NCI-H2196 (cell line): ENCODE measurements at regions not wholly inside any gene's neighbourhood (a gene's known extent, or its start where the extent isn't known, plus 50 kb on each side); places are given as distances from the start of the nearest gene placed in this dataset.

Experiments
- DNase-seq: peaks from one replicate; lab custom pipeline; 2025; ENCODE audit not compliant: unreplicated experiment; lab: John Stamatoyannopoulos, UW

GRCh38 chr4:107115185-107115847 is 79.2 kb upstream of the DKK2 start:
- DNase-seq = peak; percentile 60

GRCh38 chr4:107114059-107114458 is 77.9 kb upstream of the DKK2 start:
- DNase-seq = no peak

- DNase-seq = no peak
Observed at GRCh38 chr4:107098401-107098800, 62.3 kb upstream of the DKK2 start.

- peak; percentile 2 for DNase-seq
Observed at GRCh38 chr4:107094976-107095375, 58.9 kb upstream of the DKK2 start.

GRCh38 chr4:107094332-107094731 is 58.2 kb upstream of the DKK2 start:
- DNase-seq = no peak
